ENCODE measurements at regions not wholly inside any gene's neighbourhood (a gene's known extent, or its start where the extent isn't known, plus 50 kb on each side); places are given as distances from the start of the nearest gene placed in this dataset.

DNA sequence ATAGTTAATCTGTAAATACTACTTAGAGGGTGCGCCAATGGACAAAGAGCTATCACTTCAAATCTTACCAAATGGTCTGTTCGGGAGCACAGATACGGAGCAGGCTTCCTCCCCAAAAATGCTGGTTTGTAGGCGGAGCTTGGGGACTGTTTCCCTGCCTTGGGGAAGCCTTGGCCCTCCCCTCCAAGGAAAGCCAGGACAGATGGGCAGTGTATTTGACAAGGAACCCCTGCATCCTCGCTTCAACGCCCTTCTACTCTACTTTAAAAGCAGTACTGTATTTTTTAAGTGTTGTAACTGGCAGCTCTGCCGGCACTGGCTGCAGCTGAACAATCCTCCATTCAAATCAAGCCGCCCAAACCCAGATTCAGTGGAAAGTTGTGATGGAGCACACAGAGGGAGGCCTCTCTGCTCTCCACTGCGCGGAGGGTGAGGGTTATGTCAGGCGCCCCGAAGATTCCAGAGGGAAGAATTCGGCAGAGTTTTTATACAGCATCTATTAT is 83.1 kb upstream of the FNDC3B start:
- DNase-seq (ENCODE audit: low spot score) = no peak

DNA sequence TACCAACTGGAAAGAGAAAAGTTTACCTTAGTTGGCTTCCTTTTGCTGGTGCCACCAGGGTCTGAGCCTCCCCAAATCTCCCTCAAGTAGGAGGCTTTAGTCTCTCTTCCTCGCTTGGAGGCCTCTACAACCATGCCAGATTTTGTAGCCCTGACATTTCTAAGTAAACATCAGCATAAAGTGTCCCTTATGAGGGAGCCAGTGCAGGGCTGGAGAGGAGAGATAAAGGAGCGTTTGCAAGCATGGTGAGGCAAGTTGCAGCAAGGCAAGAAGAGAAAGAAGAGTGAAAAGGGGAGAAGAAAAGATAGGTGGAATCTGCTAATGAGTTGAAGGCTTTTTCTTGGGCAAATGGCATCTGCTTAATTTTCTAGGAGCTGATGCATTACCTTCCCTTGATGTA is 82.7 kb upstream of the FNDC3B start:
- DNase-seq (ENCODE audit: low spot score) = no peak

DNA sequence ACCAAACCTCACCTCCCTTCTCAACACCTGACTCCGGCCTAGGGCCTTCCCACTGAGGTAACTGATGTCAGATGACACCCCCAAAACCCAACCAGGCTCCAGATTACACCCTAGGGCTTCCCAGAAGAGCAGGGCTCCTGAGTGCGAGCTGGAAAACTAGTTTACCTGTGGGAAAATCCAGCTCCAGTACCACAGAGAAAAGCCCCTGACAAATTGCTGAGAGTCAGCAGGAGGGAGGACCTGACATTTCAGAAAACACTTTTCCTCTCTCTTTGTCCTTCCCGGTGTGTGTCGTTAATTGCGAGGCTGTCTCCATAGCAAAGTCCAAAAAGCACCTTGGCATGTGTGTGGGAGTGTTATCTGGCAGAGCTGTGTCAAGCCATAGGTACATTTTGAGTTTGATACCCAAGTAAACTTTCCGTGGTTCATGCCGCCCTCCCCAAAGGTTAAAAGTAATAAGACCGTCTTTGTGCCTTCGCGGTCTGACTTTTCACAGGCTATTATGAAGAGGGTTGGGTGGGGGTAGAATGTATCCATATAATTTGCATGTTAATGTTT is 79.8 kb upstream of the FNDC3B start:
- DNase-seq (ENCODE audit: low spot score) = no peak

DNA sequence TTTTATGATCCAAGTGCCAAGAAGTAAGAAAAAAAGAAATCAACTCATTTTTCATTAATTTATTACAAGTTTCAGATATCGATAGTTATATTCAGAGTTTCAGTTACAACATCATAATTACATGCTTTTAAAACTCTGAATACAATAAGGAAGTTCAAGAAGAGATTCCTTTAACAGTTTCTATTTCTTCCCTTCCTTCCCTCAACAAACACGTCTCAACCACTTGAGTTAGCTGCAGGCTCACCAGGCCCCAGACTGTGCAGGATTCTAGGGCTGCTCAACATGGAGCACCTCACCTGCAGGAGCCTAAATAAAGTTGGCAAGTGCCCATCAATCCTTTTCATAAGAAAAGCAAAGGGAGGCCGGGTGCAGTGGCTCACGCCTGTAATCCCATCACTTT is 79.2 kb upstream of the FNDC3B start:
- DNase-seq (ENCODE audit: low spot score) = no peak

DNA sequence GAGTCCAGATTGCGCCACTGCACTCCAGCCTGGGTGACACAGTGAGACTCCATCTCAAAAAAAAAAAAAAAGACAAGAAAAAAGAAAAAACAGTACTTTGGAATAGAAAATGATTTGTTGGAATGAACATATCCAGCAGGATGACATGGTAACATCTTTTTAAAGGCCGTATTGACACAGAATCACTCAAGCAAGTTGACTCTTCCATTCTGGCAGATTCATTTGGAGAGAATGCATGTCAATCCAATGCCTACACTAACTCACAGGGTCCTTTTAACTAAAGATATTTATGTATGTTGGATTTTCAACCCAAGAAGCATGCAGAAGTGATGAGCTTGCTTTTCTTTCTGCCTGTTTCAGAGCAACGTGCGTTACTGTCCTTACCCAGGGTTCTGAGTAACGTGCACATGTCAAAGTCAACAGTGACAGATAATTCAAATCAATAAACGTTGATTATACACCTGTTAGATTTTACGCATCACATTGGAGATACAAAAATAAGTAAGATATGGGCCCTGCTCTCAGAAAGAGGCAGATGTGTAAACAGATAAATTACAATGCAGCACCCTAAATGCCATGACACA is 77.1 kb upstream of the FNDC3B start:
- DNase-seq (ENCODE audit: low spot score) = no peak

DNA sequence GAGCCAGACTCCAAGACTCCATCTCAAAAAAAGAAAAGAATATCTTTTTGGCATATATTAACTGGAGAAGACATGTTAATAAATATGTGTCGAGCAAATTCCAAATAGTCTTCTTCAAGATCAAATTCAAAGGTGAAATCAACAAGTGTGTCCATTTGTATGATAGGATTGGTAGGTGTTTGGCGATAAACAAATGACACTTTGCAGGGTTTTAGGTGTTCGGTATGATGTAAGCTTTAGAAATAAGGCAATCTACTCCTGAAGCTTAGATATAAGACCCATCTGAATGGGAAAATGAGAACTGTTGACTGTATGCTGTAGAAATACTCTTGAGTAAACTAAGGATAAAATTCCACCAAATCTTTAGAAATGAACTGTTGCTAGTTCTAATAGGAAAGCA is 75.8 kb upstream of the FNDC3B start:
- DNase-seq (ENCODE audit: low spot score) = no peak

DNA sequence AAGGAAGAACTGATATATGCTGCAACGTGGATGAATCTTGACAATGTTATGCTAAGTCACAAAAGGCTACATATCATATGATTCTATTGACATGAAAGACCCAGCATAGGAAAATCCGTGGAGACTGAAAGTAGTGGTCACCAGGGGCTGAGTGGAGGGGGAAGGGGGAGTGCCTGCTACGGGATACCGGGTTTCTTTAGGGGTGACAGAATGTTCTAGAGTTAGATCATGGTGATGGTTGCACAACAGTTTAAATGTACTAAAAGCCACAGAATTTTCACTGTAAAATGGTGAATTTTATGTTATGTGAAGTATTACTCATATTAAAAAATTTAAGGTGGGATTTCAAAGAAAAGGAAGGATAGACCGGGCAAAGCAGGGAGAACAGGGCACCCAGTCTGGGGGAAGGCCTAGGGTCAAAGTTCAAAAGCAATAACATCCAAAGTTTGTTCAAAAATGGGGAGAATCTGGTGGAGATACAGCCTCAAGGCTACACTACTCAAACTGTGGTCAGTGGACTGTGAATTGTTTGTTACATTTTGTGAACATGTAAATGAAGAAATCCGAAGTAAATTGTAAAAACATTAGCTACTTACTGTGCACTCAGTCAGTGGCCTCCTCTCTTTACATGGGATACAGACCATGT is 74.2 kb upstream of the FNDC3B start:
- no peak for DNase-seq (ENCODE audit: low spot score)

DNA sequence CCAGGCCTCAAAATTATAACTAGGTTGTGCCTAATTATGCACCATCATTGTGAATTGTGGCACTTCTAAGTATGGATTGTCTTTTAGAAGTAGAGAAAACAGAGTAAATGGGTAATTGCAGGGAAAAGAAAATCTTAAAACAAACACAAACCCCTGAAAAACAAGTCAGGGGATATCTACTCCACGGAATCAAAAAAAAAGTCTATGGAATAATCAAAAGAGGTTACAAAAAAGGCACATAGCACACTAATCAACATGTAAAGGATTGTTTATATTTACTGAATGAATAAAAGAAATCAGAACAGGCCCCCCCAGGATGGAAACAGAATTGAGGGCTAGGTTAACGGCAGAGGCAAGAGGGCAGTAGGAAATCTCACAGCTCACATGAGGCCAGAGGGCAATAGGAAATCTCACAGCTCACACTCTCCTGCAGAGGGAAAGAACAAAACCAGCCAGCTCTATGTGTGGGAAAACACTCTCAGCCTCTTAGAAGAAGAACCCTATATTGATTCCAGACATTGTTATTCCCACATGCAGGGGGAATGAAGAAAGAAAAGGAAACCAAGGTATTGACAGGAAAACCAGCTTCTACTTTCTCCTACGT is 72.7 kb upstream of the FNDC3B start:
- no peak for DNase-seq (ENCODE audit: low spot score)

DNA sequence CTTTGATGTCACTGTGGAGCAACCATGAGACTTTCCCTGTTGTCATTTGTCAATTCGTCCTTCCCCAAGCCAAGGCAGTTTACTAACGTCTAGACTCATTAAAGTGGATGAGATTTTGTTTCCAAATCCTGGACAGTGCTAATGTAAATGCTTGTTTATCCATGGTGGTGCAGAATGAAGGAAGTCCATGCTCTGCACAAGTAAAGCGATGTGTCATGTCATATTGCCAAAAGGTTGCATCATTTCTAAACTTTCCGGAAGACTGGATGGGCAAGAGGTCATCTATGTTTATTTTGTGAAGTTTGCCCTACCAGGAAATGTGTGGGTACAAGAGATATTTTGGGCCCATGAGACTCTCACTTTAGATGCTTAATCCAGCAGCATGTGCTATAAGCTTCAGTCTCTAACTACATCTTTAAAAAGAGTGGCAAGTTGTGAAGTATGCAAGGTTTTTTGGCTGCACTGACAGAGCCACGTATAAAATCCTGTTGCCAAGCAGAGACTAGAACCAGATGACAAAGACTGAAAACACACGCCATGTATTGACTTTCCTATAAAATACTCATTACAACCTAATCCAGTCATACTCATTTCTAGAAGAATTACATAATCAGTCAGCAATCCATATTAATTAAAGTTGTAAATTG is 72.1 kb upstream of the FNDC3B start:
- no peak for DNase-seq (ENCODE audit: low spot score)

DNA sequence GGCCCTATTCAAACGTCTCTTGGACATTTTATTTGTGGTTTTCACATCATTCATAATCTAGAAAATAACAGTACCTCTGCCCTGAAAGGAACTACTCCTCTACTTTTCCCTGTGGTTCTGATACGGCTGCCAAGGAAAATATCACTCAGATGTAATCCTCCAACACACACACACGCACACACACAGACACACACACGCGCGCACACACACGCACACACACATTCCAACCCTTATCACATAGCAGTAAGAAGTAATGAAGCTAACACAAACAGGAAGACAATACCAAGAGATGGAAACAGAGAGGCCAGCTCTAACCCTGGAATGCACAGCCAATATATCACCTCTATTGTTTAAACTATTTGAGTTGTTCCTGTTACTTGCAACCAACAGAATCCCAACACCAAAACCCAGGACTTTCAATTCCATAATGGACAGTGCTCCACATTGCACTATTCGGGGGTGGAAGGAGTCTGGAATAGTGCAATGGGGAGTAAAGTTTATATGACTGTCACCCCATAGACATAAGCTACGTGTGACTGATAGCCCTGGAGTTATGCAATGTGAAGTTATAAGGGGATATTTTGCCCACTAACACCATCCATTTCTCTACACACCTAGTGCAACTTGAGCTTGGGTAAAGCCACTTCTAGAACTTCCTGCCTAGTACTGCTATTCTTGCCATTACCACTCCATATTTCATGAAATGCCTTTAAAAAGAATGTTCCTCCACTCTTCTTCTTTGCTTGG is 71.3 kb upstream of the FNDC3B start:
- no peak for DNase-seq (ENCODE audit: low spot score)

DNA sequence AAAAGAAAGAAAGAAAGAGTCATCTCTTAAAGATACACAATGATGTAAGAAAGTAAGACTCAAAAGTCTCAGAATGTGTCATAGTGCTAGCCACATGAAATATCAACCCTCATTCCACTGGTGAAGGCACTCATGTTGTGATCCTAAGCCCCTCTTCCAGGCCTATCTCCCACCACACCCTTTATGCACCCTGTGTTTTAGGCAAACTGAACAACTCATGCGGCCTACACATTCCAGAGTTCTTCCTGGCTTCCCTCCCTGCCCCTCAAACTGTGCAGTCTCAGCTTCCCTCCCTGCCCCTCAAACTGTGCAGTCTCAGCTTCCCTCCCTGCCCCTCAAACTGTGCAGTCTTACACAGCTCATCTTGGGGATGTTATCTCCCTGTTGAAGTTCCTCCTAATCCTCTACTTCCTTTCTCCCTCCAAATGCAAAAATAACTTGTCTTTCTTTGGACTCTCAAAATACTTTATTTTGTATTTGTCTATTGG is 69.0 kb upstream of the FNDC3B start:
- DNase-seq (ENCODE audit: low spot score) = no peak

DNA sequence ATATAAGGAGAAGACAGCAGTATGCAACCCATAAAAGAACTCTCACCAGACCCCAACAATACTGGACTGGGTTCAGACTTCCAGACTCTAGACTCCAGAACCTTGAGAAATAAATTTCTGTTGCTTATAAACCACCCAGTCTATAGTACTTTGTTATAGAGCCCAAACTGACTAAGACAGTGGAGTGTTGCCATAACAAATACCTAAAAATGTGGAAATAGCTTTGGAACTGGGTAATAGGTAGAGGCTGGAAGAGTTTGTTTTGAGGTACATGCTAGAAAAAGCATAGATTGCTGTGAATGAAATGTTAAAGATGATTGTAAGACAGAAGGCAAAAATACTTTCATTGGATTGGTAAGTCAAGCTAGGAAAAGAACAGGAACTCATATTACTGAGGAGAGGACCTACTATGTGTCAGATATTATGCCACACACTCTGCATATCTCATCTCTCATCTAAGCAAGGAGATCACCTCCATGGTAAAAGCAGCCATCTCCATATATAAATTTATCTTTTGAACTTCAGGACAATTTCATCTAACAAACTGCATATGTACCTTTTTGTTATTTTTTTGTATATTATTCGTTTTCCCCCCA is 67.4 kb upstream of the FNDC3B start:
- DNase-seq (ENCODE audit: low spot score) = no peak

DNA sequence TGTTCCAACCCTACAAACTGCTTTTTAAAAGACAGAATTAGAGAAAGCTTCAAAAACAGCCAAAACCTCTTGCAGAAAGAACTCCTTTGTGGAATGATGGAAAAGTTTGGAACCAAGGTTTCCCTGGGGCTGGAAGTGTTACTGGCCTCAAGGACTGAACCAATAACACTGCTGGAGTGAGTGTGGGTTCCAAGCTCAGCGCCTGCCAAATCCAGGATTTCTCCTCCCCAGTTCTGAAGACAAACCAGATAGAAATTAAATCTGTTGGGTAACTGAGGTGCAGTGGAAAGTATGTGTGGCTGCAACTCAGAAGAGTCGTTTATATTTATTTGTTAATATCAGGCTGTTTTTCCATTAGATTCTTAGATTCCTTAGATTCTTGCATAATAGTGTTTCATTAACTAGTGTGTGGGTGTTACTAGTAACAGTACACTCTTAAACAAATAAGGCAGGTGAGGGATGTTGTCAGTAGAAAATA is 66.5 kb upstream of the FNDC3B start:
- no peak for DNase-seq (ENCODE audit: low spot score)

DNA sequence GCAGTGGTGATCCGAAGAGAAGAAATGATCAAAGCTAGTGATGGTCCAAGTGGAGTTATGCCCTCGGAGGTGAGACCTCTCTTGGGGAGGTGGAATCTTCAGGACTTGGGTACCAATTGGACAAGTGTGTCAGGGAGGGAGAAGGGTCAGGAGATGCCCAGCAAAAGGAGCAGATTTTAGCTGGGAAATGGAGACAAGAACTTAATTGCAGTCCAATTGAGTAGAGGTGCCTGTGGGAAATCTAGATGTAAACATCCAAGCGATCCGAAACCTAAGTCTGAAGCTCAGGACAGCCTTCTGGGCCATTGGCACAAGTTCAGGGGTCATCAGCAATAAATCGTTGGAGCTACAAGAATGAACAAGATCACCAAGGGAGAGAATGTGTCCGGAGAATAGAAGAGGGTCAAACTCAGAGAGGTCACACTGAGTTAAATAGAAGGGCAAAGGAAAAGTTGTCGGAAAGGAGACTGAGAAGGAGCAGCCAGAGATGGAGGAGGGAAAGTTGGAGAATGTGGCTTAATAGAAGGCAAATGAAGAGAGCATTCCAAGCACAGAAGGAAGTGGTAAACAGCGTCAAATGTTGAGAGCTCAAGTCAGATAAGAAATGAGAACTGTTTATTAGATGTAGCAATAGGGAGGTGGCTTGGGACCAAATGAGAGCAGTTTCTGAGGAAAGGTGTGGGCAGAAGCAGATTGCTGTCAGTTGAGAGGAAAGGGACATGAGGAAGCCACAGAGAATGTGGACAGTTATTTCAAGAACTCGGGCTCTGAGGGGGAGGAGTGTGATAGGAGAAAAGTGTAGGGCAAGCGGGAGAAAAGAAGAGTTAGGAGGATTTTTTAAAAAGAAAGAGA is 64.2 kb upstream of the FNDC3B start:
- DNase-seq (ENCODE audit: low spot score) = no peak

DNA sequence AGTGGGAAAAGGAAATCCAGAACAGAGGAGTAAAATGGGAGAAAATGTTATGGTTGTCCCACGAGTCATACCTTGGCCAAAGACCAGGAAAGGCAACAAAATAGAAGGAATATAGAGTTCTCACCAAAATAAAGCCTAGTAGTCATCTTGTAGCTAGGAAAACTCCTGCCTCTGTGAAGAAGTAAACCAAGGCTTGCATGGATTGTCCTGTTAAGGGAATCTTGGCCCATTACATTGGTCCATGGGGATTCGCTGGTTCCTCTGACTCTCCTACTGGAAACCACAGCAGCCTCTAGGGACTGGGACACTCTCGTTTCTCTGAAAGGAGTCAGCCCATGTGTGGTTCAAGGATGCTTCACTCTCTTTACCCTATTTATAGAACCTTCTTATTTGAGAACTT is 62.9 kb upstream of the FNDC3B start:
- no peak for DNase-seq (ENCODE audit: low spot score)

DNA sequence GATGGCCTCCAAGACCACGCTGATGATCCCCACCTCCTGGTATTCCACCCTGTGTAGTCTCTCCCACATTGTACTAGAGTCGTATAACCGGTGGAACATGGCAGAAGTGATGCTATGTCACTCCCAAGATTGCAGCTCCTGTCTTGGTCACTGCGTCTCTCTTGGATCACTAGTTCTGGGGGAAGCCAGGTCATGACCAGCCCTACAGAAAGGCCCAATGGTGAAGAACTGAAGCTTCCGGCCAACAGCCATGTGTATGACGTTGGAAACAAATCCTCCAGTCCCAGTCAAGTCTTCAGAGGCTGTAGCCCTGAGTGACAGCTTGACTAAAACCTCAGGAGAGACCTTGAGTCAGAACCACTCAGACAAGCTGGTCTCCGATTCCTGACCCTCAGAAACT is 61.9 kb upstream of the FNDC3B start:
- no peak for DNase-seq (ENCODE audit: low spot score)

DNA sequence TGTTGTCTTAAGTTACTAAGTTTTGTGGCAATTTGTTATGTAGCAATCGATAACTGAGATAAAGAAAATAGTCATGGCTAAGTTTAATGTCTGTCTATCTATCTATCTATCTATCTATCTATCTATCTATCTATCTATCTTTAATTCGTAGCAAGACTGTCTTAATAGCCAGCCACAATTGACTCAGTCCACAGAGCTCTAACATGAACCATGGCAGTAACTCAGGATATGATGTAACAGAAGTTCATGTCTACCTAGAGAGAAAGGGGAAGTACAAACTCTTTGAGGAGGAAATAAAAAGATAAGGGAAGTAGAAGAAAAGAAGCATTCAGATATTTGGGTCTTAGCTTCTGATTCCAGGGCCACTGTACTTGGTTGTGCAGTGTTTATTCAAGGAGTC is 61.5 kb upstream of the FNDC3B start:
- DNase-seq (ENCODE audit: low spot score) = no peak

DNA sequence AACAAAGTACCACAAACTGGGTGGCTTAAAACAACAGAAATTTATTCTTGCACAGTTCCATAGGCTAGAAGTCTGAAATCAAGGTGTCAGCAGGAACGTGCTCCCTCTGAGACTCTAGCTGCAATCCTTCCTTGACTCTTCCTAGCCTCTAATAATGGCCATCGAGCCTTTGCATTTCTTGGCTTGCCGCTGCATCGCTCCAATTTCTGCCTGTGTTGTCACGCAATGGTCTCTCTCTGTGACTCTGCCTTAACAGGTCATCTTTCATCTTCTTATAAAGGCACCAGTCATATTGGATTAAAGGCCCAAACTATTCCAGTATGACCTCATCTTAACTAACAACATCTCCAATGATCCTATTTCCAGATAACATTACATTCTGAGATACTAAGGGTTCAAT is 61.0 kb upstream of the FNDC3B start:
- no peak for DNase-seq (ENCODE audit: low spot score)

DNA sequence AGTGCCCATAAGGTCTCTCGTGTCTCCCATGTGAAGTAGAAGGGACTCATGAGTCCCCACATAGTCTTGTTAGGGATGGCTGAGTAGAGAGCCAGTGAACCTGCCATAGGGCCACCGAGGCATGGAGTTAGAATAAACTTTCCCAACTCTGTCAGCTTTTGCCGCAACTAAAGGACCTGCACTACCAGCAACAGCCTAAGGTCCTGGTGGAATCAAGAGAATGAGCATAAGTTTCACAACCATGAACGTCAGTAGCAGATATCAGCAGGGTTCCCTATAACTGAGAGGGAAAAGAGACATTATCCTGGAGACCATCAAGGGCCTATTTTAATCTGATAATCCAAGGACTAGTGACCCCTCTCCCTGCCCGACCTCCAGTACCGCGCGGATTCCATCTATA is 60.3 kb upstream of the FNDC3B start:
- no peak for DNase-seq (ENCODE audit: low spot score)

DNA sequence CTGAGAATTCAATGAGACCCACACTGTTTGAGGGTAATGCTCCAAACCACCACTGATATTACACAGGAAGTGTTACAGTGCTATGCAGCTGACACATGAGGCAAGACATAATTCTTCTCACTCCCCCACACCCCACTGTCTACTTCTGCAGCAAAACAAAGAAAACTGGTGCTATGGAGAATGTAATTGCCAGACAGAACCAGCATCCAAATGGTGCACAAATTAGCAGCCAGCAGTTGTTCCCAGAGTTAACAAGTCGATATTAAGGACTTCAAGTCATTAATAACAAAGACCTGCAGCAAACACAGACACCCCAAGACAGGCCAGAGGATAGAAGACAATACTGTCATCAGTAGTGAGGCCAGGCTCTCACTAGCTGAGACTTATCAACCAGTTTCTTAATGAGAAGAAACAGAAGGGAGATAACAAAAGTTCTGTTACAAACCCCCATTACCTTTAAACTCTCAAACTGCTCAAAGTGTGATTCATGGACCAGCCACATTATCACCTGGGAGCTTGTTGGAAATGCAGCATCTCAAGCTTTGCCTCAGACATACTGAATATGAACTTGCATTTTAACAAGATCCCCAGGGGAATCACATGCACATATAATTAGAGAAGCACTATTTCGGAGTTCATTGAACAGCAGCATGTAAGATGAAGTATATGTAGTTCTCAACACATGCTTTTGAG is 58.7 kb upstream of the FNDC3B start:
- DNase-seq (ENCODE audit: low spot score) = peak; percentile 30
